DND-41 (cell line): ENCODE measurements at regions not wholly inside any gene's neighbourhood (a gene's known extent, or its start where the extent isn't known, plus 50 kb on each side); places are given as distances from the start of the nearest gene placed in this dataset.

Source experiments
- ATAC-seq: fragments of 200-7000 bp; cut with Tn5 transposase; 3 replicates; pipeline ENCODE4 v1.9.1; 2021; ENCODE audit warnings: low read depth; ENCODE audit not compliant: insufficient read depth
- DNase-seq: peaks from one replicate; pipeline ENCODE4 v3.0.0-alpha.2; 2020
- H2AFZ ChIP-seq: 2 replicates; pipeline ENCODE4 v1.6.0; 2012; ENCODE audit warnings: low read depth, low read length
- H3K27ac ChIP-seq: 2 replicates; pipeline ENCODE4 v1.5.1; 2012; ENCODE audit warnings: low read length, inconsistent platforms
- H3K27me3 ChIP-seq: fragments of 200-600 bp; sonication (generic); 2 replicates; pipeline ENCODE4 v1.6.0; 2012; ENCODE audit warnings: low read length, mild to moderate bottlenecking, inconsistent platforms; ENCODE audit not compliant: insufficient read depth, poor library complexity
- H3K36me3 ChIP-seq: 2 replicates; pipeline ENCODE4 v1.5.1; 2012; ENCODE audit warnings: low read length, inconsistent platforms; ENCODE audit not compliant: insufficient read depth
- H3K4me1 ChIP-seq: 2 replicates; pipeline ENCODE4 v1.5.1; 2012; ENCODE audit warnings: mild to moderate bottlenecking, low read length; ENCODE audit not compliant: insufficient read depth
- H3K4me2 ChIP-seq: 2 replicates; pipeline ENCODE4 v1.6.0; 2012; ENCODE audit warnings: mild to moderate bottlenecking, moderate library complexity, low read length, inconsistent platforms; ENCODE audit not compliant: insufficient read depth
- H3K4me3 ChIP-seq, 2 experiments: fragments of 200-600 bp in 1 of 2; shearing (Covaris generic) in 1 of 2; 2 replicates each; pipeline ENCODE4 v1.5.1; 2012 to 2016; ENCODE audit warnings: inconsistent platforms in 2 of 2, low read length in 2 of 2, mild to moderate bottlenecking in 2 of 2, low read depth in 1 of 2, moderate library complexity in 1 of 2
- H3K79me2 ChIP-seq: 2 replicates; pipeline ENCODE4 v1.6.0; 2012; ENCODE audit warnings: low read length, inconsistent platforms; ENCODE audit not compliant: insufficient read depth
- H3K9ac ChIP-seq: 2 replicates; pipeline ENCODE4 v1.6.0; 2012; ENCODE audit warnings: low read depth, mild to moderate bottlenecking, inconsistent platforms, low read length, moderate library complexity
- H3K9me3 ChIP-seq: 2 replicates; pipeline ENCODE4 v1.5.1; 2012; ENCODE audit warnings: low read length, moderate library complexity, mild to moderate bottlenecking, inconsistent platforms; ENCODE audit not compliant: insufficient read depth, severe bottlenecking
- H4K20me1 ChIP-seq: 2 replicates; pipeline ENCODE4 v1.6.0; 2012; ENCODE audit warnings: low read length; ENCODE audit not compliant: insufficient read depth
- EZH2 ChIP-seq: IDR thresholded peaks from 3 replicates; pipeline ENCODE4 v1.6.1; 2012; ENCODE audit warnings: borderline replicate concordance, low read depth, mild to moderate bottlenecking, moderate library complexity, low read length, inconsistent platforms; ENCODE audit not compliant: severe bottlenecking
- TF ChIP-seq, protein P1 (sequence below): IDR thresholded peaks from 2 replicates; pipeline ENCODE4 v1.5.1; 2012; ENCODE audit warnings: borderline replicate concordance, low read length, moderate library complexity, mild to moderate bottlenecking; ENCODE audit not compliant: poor library complexity, severe bottlenecking; ENCODE audit errors: extremely low read depth

DNA sequence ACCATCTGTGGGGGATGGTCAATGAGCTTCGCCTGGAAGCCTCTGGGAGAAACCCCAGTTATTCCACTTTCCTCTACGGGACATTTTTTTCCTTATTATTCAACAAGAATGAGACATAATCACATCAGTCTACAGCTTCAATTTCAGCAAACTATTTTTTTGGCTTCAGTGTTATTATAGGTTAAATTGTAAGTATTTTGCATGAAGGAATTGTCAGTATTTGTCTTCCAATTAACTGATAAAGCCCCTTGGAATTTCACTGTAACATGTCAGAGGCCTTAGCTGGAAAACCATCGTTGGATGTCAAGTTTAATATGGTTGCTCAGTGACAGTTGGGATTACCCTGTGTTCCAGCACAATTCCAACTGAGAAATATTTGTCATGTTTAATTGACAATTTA, 480.9 kb upstream of the CHST9 start:
- TF ChIP-seq EZH2, result no peak
- TF ChIP-seq, protein P1, sequence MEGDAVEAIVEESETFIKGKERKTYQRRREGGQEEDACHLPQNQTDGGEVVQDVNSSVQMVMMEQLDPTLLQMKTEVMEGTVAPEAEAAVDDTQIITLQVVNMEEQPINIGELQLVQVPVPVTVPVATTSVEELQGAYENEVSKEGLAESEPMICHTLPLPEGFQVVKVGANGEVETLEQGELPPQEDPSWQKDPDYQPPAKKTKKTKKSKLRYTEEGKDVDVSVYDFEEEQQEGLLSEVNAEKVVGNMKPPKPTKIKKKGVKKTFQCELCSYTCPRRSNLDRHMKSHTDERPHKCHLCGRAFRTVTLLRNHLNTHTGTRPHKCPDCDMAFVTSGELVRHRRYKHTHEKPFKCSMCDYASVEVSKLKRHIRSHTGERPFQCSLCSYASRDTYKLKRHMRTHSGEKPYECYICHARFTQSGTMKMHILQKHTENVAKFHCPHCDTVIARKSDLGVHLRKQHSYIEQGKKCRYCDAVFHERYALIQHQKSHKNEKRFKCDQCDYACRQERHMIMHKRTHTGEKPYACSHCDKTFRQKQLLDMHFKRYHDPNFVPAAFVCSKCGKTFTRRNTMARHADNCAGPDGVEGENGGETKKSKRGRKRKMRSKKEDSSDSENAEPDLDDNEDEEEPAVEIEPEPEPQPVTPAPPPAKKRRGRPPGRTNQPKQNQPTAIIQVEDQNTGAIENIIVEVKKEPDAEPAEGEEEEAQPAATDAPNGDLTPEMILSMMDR, result no peak
- Histone ChIP-seq H3K9me3 (no peaks in the 10 kb centered on the region), H3K4me1 (no peaks in the 10 kb centered on the region), H3K79me2 (no peaks in the 10 kb centered on the region), H3K36me3 (no peaks in the 10 kb centered on the region), H3K9ac (no peak overlapping the region), H3K4me3 (no peak overlapping the region), H2AFZ (no peak overlapping the region), H3K4me2 (no peak overlapping the region), H3K27ac (no peak overlapping the region), H3K27me3 (no peaks in the 10 kb centered on the region), H4K20me1 (no peaks in the 10 kb centered on the region)
- DNase-seq (no peak), ATAC-seq (no peak)

DNA sequence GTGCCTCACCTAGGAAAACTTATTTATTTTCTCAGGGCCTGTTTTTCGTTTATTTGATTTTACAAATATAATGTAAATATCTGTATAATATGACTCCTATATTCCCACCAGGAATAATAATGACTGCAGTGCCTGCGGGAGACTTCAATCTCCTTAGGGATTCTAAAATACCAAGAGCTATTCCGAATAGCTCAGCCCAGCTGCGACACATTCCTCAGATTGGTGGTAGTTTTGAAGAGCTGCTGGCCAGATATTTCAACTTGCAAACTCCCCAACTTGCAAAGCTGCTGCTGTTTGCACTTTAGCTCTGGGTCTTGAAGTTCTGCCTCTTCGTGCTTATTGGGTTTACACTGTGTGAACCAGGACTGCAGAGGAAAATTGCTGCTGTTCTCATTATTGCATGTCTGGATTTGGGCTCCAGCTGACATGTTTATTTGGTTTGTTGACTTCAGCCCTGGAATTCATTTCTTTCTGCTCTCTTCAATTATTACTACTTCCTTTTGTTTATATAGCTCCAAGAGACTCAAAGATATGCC, 480.2 kb upstream of the CHST9 start:
- no peaks in the 10 kb centered on the region for H3K27me3 ChIP-seq
- no peaks in the 10 kb centered on the region for H3K4me1 ChIP-seq
- no peaks in the 10 kb centered on the region for H3K9me3 ChIP-seq
- no peak overlapping the region for H2AFZ ChIP-seq
- H3K4me2 ChIP-seq, result no peak overlapping the region
- DNase-seq (no peak), ATAC-seq (no peak)
- H3K4me3 ChIP-seq, result no peak overlapping the region
- TF ChIP-seq, protein P1, result no peak
- TF ChIP-seq EZH2, result no peak
- no peaks in the 10 kb centered on the region for H3K36me3 ChIP-seq
- H3K79me2 ChIP-seq, result no peaks in the 10 kb centered on the region
- no peak overlapping the region for H3K9ac ChIP-seq
- no peaks in the 10 kb centered on the region for H4K20me1 ChIP-seq
- no peak overlapping the region for H3K27ac ChIP-seq

DNA sequence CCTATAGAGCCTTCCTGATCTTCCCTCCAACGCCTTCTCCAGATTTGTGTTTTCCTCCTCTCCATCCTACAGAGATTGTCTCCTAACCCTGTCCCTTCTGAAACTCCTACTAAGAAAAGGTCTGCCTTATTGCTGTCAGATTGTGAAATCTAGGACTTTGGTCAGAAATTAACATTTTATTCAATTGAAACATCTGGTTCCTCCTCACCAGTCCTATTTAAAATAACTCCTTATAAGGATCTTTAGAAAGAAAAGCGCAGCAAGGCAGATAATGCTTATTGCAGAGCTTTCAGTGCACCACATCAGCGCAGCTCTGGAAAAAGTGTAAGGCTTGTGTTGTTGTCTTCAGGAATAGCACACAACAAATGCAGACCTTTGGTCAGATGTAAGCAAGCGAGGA, 477.8 kb upstream of the CHST9 start:
- Histone ChIP-seq H4K20me1 (no peaks in the 10 kb centered on the region), H3K79me2 (no peaks in the 10 kb centered on the region), H3K9me3 (no peaks in the 10 kb centered on the region), H2AFZ (no peak overlapping the region), H3K4me2 (no peak overlapping the region), H3K27me3 (no peaks in the 10 kb centered on the region), H3K4me1 (no peaks in the 10 kb centered on the region), H3K36me3 (no peaks in the 10 kb centered on the region), H3K4me3 (no peak overlapping the region), H3K27ac (no peak overlapping the region), H3K9ac (no peak overlapping the region)
- no peak for TF ChIP-seq EZH2
- TF ChIP-seq, protein P1, result no peak
- ATAC-seq (no peak), DNase-seq (no peak)

DNA sequence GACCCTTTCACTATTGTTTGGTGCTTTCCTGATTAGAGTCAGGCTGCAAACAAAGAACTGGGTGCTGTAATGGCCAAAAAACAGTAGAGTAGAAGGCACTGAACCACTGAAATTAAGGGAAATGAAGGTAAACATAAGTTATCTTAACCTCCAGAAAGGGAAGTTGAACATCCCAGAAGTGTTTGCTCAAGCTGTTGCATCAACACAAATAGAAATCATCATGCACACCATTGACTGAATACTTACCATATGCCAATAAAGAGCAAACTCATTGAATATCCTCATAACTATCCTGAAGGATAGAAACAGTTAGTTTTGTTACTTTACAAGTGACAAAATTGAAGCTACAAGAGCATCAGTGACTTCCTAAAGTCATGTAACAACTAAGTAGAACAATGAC, 477.4 kb upstream of the CHST9 start:
- no peak for ATAC-seq
- no peak overlapping the region for H2AFZ ChIP-seq

More for the DNA sequence above, 477.4 kb upstream of the CHST9 start:
- Histone ChIP-seq H3K27ac (no peak overlapping the region), H4K20me1 (no peaks in the 10 kb centered on the region), H3K4me1 (no peaks in the 10 kb centered on the region), H3K9me3 (no peaks in the 10 kb centered on the region), H3K36me3 (no peaks in the 10 kb centered on the region), H3K9ac (no peak overlapping the region), H3K4me2 (no peak overlapping the region), H3K4me3 (no peak overlapping the region), H3K79me2 (no peaks in the 10 kb centered on the region), H3K27me3 (no peaks in the 10 kb centered on the region)
- TF ChIP-seq, protein P1, result no peak
- no peak for TF ChIP-seq EZH2
- DNase-seq, result no peak
